ENCODE measurements at regions not wholly inside any gene's neighbourhood (a gene's known extent, or its start where the extent isn't known, plus 50 kb on each side); places are given as distances from the start of the nearest gene placed in this dataset.

- no peak for DNase-seq
Observed at GRCh38 chr4:81923140-81923539, 450.7 kb downstream of the HNRNPD start.

DNA sequence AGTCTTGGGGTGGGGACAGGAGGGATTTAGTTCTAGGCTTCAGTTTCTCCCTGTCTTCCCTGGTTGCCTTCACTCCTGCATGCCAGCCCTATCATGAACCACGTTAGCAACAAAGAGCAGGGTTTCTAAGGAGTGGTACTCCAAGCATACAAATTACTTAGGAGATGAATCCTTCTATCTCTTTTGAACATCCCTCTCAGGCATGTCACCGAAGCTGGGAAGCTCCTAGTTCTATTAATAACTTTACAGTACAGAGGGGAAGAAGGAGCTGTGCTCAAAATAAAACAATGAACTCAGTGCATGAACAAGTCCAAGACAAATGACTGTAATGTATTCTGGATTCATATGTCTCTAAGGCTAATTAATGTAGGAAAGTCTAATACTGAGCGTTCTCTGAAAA is 450.6 kb upstream of the RASGEF1B start:
- no peak for DNase-seq

DNA sequence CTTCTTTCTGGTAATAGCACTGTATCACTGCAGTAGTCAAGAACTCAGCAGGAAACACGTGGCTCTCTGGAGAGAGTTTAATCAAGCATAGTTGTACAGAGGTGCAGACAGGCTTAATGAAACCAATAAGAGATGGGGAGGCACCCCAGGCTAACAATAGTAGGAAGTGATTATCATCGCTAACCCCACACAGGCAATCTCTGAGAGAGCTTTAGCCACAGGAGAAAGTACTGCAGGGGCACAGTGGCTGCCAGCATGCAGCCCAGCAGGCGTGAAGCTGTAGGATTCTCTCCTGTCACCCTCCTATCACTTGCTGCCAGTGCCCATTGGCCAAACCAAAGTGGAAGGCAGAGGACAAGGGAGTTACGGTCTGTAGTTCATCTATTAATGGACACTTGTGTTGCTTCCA is 450.0 kb upstream of the RASGEF1B start:
- no peak for DNase-seq

DNA sequence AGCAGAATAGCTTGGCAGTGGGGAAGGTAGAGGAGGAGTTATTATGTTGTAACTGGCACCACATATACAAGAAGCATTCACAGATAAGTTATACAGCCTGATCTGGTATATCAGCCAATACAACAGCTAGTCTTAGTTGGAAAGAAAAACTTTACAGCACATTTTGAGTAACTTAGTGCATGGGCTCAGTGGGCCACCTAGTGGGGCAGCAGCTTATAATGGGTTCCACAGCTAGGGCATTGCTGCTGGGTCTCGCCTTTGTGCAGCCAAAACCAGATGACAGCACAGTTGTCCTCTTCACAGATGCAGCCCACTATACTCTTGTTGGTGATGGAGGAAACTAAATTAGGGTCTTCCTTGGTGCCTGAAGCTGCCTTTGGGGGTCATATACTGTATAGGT is 448.1 kb upstream of the RASGEF1B start:
- no peak for DNase-seq

GRCh38 chr4:81919223-81919622 is 447.5 kb upstream of the RASGEF1B start:
- DNase-seq: peak; percentile 2

DNA sequence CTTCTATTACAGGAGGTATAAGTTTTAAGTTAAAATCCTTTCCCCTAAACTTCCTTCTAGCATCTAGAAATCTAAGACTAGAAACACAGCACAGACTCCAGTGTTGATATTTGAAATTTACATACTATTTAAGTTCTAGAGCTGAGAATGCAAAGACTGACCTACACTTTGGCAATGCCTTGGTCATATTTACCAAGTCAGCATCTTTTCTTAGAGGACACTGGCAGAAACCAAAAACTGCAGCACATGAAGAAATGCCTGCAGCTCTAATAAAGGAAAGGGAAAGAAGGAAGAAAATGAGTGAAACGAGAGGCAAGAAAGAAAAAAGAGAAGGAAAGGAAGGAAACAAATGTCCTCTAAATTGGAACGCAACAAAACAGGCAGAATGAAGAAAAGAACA is 443.7 kb upstream of the RASGEF1B start:
- no peak for DNase-seq

GRCh38 chr4:81914623-81915022 is 442.9 kb upstream of the RASGEF1B start:
- DNase-seq: no peak

DNA sequence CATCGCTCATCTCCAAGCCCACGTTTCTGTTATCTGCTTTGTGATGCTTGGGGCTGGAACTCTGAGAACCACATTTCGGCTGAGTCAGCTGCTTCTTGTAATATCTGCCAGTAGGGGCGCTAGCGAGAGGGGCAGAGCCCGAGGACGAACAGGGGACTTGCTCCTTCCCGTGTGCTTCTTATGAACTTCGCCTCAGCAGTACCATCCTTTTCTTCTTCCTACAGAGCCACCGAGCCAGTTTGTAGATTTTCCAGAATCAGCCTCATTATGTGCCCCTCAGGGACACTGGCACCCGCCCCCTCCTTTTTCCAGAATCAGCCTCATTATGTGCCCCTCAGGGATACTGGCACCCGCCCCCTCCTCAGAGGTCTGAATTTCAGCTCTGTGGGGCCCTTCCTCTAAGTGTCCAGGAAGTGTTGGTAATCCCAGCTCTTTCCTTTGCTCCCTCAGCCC is 441.7 kb upstream of the RASGEF1B start:
- peak; percentile 50 for DNase-seq

GRCh38 chr4:81912376-81913030 is 440.8 kb upstream of the RASGEF1B start:
- no peak for DNase-seq

- no peak for DNase-seq
Observed at GRCh38 chr4:81906905-81907304, 435.2 kb upstream of the RASGEF1B start.

DNA sequence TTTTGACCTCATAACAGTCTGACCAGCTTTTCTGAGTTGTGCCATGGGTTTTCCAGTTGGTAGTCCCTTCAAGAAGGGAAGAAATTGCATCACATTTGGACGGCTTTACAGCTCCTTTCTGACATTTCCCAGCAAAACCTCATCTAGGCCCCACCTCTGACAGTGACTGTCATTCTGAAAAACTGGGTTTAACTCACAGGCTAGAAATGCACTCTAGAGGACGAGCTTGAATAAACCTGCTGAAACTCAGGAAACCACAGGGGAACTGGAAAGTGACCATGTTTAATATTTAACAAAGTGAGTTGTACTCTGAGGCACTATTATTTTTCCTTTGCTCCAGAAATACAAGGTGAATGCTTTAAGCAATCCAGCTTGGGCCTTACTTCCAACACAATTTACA is 434.3 kb upstream of the RASGEF1B start:
- DNase-seq: no peak

DNA sequence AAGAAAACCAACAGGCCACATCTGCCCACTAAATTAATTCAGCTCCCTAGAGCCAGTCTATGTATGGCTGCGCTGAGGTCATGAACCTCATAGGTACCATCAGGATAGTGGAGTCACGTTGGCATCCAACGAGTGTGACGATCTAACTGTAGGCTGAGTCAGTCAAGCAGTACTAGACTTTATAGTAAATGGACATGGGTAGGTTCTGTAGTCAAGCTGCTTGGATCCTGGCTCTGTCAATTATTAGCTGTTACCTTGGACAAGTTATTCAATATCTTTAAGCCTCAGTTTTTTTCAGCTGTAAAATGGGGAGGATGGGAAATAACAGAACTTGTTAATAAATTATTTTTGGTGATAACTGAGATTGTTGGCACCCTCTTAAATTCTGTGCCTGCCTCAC is 432.4 kb upstream of the RASGEF1B start:
- no peak for DNase-seq

GRCh38 chr4:81903212-81903611 is 431.5 kb upstream of the RASGEF1B start:
- no peak for DNase-seq

- no peak for DNase-seq
Observed at GRCh38 chr4:81898862-81899504, 427.3 kb upstream of the RASGEF1B start.

- no peak for DNase-seq
Observed at GRCh38 chr4:81896936-81897335, 425.2 kb upstream of the RASGEF1B start.

DNA sequence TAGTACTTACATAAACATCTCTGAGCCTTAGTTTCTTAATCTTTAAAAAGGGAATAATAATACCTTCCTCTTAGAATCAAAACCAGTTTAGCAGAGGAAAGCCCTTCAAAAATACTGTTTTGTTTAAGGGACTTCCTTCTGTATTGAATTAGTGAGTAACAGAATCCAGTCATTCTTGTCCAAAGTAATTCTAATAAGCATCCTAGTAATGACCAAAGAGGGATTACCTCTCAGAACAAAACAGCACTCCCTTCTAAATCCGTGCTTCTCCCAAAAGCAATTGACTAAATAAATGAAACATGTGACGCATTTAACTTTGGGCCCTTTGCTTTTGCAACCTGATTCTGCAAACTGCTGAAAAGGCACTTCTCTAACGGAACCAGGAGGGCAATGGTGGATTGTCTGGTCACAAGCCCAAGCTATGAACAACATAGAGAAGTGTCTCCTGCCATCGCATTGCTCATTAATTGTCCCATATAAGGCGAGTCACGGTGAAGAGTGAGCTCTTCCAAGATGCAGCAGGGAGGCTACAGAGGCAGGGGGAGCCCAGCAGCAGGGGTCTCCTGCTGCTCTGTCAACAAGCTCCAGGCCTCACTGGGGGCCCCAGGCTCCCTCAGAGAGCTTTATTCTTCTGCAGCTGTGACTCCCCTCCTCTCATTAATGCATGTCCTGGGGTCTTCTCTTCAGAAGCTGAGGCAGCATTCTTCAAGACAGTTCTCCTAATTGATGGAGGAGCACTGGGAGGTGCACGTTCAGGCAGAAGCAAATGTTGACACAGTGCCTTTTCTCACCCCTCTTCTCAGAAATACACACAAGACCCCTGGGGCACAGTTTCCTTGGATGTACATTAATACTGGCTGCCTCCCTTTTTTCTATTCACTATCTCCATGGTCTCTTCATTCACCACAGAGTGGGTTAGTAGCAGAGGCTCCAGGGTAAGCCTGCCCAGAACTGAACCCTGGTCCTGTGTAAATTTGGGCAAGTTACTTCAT is 419.6 kb upstream of the RASGEF1B start:
- no peak for DNase-seq

- DNase-seq: no peak
Observed at GRCh38 chr4:81884986-81885385, 413.3 kb upstream of the RASGEF1B start.

DNA sequence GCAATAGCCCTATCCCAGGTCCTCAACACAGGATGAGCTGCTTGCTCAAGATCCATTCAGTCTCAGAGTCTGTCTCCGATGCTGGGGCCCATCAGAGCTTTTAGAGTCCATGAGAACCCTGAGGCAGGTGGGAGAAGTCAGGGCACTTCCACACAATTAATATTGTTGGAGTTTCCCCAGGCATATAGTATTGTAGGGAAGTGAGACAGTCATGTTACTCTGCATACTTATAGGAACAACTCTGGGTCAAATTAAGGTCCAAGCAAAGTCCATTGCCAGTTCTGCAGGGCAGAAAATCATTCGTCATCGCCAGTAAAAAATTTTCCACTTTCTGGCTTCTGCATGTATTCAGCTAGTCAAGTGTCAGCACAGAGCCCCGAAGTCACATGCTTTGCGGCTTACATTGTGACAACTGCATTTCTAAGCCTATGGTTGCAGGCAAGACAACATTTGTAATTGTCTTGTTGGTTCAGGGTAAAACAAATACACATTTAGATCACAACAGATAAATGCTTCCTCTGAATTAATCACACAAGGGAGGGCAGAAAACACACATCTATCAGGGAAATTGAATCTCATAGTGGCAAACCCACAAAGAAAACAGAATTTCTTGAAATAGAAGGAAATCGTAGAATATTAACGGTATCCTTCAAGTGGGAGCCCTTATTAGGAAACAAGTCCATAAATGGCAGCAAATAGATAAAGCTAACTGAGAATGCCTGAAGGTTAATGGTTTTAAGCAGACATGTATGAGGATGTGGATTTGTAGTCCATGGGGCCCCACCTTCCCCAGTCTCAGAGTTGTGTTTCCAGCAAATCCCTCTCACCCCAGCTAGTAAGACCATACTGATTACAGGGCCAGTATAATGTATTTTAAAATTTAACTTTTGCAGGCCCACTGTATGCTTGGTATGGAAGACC is 412.1 kb upstream of the RASGEF1B start:
- DNase-seq: no peak

- DNase-seq: no peak
Observed at GRCh38 chr4:81883004-81883403, 411.3 kb upstream of the RASGEF1B start.

DNA sequence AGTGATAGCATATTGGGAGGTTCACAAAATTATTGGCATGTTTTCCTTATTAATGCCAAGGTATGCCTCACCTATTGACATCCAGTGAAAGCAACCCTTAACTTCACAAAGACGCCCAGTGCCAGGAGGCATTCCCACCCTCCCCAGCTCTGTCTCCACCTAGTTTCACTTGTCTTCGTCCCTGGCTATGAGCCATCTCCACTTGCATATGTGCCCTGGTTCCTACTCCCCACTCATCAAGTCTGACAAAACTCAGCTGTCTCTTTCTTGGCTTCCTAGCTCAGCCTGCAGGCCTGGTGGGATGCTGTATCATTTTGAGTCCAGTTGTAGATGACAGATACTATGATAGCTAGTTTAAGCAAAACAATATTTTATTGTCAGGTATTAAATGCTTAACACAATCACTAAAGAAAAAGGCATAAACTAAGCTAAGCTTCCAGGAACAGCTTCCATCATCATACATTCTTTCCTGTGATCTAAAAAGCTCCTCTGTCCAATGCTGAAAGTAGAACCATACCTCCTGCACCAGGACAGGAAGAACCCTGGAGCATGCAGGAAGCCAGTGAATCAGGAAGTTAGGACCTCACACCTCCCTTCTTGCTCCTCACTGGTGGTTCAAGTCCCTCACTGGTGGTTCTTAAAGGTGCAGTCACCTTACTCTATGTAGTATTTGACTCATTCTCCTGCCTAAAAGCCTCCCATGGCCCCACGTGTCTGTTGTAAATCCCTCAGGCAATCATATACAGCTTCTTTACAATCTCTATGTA is 410.3 kb upstream of the RASGEF1B start:
- no peak for DNase-seq

DNA sequence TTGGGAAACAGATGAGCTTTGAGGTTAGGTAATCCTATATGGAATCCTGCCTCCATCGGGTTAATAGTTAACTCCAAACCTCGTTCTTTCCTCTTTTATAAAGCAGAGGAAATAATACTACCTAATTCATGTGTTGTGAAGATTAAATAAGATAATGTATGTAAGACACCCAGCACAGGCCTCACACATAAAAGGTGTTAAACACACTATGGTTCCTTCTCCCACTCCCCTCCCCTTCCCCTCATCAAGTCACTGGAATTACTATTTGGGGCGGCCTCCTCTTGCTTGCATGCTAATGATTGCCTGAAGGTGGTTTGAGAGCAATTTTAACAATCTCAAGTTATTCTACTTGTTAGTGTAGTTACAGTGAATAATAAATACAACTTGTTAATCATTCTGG is 404.4 kb upstream of the RASGEF1B start:
- no peak for DNase-seq

All from fibroblast of skin of scalp (primary cell).